NCI-H1092 treated with DMSO at 0.1 percent for 48 hours (cell line): ENCODE measurements at regions not wholly inside any gene's neighbourhood (a gene's known extent, or its start where the extent isn't known, plus 50 kb on each side); places are given as distances from the start of the nearest gene placed in this dataset.

Experiments
- DNase-seq: peaks from one replicate; lab custom pipeline; 2025; lab: John Stamatoyannopoulos, UW

DNA sequence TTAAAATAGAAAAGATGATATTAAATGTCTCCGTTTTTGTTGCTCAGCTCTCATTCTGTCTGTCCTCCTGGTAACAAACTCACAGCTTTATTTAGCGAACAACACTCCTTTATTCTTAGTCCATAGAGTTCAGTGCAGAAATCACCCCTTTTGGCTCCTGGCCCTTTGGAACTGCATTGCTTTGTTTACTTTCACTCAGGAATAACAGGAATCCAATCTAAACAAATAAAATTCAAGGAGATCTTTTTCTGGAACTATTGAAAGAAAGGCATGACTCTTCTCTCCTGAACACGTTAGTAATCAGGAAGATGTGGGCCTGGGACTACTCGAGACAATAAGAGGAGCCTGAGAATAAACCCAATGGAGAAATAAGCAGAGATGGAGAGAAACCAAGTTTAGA is 409.2 kb downstream of the DIPK2A start:
- no peak for DNase-seq

DNA sequence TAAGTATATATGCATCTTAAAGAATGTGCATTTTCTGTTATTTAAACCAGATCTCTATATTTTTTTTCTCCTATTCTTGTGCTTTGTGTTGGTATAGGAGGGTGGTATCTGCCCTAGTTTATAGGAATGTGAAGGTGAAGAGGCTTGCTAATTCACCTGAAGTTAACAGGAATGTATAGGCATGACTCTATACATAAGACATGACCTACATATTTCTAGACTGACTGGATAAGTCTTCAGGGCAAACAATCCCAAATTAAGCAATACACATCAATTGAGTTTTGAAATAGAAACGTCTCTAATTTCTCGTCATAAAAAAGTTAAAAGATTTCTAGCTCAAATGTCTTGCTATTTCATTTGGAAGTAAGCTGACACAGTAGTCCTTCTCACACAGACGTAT is 410.0 kb downstream of the DIPK2A start:
- no peak for DNase-seq

DNA sequence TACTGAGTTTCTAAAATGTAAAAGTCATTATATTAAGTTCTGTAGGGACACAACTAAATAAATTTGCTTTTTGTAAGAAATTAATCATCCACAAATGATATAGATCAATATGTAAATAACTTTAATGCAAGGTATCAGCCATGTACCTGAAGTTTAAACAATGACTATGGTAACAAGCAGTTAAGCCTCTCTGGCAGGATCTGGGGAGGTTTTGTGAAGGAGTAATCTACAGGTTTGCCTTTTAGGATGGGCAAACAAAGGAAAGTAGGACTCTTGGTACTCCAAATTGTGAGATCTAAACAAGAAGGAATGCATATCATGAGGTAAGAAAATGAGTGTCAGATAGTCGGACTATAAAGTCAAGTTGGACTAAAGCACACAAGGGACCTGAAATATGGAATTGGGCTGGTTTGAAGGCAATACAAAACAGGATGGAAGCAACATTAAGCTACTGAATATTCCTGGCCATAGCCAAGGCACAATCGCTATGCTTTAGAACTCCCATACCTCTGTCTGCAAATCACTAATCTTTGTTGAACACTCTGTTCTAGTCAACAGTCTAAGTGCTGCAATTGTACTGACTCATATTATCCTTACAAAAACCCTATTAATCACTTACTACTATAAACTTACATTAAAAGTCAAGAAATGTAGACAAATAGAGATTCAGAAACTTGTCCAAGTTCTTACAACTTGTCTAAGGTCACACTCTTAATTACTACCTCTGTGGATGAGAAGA is 412.8 kb downstream of the DIPK2A start:
- DNase-seq, result no peak

DNA sequence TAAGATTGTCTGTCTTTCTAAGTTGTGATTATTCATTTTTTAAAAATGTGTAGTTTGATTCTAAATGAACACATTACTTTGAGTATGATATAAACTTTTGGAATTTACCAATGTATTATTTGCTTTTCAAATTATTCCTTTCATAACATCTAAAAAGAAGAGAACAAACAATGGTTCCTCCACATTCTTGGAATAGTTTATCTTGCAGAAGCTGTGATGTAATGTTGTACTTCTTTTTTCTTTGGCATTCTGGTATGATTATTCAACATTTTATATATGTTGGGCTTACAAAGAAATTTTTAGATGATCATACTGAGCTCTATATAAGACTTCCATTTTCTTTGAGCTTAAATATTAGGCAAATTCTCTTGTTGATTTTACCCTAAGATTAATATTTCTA is 419.2 kb downstream of the DIPK2A start:
- DNase-seq, result no peak

DNA sequence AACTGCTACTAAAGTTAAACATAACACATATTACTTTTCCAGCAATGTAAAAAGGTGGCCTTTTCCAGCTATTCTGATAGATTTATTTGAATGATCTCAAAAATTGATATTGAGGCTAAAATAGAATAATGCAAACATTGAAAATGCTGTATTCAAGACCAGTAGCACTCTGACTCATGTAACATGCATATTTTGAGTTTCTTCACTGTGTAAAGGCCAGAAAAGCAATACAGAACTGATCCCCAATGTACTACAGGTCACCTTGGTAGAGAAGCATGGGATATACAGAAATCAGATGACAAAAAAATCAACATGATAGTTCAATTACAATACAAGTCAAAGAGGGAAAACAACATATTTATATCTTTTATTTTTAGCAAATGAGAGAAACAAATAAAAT is 419.6 kb downstream of the DIPK2A start:
- DNase-seq, result no peak

DNA sequence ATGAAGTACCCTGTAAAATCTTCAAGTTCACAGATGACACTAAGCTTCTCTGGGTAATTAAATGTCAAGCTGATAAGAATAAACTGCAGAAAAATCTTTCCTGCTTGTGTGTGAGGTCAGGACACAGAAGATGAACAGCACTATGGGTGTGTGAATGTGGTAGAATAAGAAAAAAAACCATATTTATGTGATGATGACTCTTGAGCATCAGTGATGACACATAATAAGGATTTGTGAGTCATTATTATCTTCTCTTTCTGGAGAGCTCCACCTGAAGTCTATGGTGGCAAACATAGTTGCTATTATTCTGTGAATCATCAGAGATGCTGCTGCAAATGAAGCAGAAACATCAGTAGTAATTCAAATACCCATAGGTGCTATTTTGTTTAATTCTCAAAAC is 422.4 kb downstream of the DIPK2A start:
- no peak for DNase-seq

DNA sequence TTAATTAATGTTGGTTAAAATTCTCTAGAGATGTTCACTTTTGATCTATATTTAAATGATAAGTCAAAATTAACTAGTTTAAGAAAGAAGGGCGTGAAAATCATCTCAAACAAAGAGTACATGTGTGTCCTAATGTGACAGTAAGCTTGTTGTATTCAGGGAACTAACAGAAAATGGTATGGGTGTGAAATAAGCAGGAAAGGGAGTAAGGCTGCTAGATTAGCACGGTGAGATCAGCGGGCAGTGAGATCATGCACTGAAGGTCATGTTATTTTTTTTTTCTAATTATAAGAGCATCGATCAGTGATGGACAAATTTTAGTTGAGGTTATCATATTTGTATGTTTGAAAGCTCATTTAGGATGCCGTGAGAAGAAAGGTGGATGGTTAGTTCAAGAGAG is 430.8 kb downstream of the DIPK2A start:
- DNase-seq, result no peak

DNA sequence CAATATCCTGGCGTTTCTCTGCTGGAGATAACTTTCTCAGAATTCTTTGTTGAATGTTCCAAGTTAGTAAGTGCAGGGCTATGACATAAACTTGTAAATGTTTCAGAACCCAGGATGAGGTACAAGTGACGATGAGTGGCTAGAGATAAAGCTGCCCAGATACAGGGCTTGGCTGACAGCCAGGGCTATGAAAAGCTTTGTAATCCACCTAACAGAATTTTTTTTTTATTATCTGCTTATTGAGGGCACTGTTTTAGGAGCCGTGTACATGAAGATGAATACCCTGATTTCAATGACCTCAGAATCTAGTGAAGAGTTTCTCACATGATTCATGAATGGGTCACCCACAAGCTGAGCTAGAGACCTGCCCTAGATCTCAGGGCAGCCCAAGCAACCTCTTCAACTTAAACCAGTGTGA is 431.4 kb downstream of the DIPK2A start:
- DNase-seq, result no peak

DNA sequence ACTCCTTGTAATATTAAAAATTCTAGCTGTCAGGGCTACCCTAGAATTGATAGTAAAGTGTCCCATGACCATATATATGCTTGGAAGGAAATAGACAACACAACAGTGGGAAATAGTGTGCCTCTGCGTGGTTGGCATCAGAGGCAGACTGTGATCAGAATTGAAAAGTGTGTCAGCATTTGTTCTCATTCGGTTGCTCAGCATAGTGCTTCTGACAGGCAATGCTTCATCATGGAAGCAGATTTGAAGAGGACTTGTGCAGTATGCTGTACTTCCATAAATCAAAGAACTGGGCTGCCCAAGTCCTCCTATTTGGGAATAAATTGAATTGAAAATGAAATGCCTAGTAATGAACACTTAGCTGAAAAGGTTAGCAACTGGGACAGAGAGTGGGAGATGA is 435.7 kb downstream of the DIPK2A start:
- DNase-seq, result no peak

DNA sequence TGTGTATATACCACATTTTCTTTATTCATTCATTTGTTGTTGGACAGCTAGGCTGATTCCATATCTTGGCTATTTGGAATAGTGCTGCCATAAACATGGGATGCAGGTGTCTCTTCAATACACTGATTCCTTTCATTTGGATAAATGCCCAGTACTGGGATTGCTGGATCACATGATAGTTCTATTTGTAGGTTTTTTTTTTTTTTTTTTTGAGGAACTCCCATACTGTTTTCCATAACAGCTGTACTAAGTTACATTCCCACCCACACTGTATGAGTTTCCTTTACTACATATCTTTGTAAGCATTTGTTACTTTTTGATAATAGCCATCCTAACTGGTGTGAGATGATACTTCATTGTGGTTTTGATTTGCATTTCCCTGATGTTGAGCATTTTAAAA is 437.7 kb downstream of the DIPK2A start:
- DNase-seq, result no peak

DNA sequence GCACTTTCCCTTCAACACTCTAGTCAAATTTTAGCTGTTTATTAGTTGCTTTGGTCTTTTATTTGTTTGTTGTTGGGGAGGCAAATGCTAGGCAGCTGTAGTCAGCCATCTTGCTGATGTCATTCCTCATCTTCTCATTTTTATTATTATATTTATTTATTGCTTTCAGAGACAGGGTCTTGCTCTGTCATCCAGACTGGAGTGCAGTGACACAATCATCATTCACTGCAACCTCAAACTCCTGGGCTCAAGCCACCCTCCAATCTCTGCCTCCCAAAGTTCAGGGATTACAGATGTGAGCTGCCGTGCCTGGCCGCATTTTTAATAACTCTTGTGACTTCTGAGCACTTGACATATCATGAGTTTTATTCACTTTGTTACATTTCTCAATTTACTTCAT is 441.4 kb downstream of the DIPK2A start:
- DNase-seq, result no peak

DNA sequence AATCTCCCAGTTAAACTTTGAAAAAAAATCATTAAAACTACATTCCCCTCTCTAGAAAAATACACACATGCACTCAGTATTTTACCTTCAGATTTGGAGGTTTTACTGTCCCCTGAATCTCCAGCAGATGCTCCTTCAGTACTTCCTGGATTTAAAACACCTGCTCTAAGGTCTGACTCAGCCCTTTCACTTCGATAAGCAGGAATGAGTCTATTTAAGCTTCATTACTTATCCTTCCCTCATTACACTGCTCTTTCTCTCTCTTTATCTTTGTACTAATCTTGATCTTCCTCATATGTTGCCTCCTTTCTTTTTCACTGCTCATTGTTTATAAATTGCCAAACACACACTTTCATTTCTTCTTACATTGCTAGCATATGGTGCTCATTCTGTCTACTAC is 443.9 kb downstream of the DIPK2A start:
- no peak for DNase-seq

DNA sequence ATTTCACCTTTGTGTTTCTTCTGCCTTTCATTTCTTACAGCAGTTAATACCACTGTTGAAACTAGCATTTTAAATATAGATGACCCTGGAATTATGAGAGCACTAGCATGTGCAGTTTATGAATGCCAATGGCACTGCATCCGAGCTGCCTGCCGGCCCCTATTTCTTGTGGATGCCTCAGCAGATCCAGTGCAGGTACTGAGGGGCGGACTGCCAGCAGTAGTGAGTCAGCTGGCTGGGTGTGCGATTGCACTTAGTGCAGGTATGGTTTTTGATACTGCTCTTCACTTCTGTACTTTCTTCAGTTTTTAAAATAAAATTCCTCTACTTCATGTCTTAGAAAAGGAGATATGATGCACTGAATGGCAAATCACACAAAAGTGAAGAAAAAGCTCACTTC is 453.0 kb downstream of the DIPK2A start:
- DNase-seq, result no peak

DNA sequence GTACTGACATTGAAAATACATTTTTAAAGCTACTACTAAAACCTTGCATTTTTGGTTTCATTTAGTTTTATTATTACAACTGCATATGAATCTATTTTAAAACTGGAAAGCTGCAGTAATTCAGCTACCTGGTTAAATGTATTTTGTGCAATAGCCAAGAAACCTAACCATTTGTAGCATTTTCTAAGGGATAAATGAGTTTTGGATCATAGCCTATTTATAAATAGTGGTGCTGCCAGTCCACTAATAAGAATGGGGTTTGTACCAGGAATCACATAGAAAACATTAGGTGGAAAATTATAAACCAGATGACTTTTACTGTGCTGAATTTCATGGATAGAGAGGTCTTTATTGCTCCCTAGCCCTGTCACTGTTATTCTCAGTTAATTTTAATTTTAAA is 454.7 kb downstream of the DIPK2A start:
- no peak for DNase-seq

DNA sequence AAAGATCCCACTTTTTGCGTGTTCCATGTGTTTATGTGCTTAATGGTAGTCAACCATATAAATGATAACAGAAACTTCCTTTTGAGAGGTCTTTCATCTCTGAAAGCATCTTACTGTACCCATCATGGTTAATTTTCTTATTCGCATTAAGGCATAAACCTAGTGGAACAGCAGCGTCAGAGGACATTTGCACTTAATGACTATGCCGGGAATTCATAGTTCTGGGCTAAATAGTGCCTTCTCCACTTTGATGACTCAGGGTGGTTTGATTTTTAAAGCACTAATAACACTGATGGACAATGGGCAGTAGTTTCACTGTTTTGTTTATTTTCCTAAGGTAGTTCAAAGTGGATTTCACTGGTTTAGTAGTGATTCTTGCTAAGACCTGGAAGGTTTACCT is 455.3 kb downstream of the DIPK2A start:
- DNase-seq, result no peak

DNA sequence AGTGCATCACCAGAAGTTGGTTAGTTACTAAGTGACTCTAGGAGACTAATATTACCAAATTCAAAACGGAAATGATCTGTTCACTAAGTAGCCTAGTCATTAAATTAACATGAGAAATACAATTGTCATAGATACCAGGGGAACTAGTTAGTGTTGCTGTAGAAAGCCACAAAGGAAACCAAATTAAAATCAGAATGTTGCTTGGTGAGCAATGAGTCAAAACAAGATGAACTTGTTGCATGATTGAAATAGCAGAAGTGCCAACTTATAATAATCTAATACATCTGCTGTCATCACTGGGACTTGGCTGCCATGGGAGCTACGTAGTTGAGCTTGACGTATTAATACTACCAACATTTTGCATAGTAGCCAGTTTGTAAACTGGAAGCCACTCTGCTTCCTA is 458.1 kb downstream of the DIPK2A start:
- no peak for DNase-seq

DNA sequence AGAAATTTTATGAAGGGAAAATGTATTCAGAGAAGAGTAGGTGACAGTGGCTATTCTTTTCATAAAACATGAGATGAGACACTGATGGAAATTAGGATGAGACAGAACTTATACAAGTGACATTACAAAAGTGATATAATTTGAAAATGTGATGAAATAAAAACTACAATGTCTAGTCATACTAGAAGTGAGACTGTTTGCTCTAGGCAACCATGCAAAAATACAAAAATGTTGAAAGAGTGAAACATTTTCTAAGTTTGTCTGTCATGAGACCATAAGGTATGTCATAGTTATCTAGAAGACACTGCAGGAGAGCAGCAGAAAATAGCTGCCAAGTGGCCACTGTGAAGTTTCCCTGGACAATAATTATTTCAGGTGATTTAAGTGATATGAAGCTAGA is 459.5 kb downstream of the DIPK2A start:
- no peak for DNase-seq

DNA sequence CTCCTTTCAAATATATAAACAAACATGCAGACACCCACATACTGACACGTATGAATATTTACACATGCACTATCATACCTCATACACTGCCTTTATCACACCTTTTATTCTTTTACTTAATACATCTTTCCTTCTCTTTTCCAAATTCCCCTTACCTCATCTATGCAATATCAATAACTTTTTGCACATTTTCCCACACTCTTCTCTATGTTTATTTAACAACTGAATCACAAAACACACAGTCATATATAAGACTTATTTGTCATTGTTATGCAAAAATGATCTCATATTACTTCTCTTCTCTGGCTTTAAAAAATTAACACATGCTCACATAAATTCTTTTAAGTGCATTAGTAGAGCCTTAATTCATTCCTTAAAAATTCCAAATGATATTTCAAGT is 461.4 kb downstream of the DIPK2A start:
- no peak for DNase-seq

DNA sequence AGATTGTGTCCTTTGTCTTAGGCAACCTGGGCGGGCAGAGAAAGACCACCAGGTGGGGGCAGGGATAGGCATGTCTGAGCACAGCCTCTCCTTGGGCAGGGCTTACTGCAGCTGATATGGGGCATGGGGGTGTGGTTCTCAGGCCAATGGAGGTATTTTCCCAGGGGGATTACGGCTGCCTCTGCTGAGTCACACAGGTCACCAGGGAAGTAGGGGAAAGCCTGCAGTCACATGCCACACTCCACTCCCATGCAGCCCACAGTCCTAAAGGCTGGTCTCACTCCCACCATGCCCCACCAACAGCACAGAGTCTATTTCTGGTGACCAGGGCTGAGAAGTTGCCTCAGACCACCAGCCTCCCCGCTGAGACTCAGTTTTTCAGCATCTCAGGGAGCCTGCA is 466.4 kb downstream of the DIPK2A start:
- no peak for DNase-seq

DNA sequence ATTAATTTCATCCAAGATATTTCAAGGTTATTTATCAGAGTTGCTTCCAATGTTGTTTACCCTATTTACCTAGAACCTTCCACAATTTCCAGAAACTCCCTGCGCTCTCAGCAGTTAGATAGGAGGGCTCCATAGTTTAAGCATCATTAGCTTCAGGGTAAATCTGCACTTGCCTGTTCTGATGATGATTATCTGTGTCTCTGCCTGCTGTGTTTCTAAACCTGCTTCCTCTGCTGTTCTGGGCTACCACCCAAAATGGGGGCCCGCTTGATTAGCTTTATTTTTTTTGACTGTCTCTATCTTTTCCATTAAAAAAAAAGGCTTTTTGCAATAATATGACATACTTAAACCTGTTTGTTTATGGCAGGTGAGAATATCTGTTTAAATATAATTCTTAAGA is 472.4 kb downstream of the DIPK2A start:
- DNase-seq, result no peak

DNA sequence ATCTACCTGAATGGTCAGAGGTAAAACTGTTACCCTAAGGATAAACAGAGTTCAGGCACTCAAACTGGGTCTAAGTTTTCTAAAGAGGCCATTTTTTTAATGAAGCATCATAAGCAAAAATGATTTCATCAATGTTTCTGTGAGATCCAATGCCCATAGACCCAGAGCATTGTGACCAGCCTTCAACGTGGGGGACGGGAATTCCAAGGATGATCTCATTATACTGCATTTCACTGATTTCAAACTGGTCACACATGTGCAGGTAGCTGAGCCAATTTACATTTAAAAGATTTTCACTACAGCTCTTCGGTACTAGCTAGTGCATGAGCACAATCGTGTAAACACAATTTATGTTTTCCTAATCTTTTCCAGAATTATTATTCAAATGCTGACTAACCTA is 472.9 kb downstream of the DIPK2A start:
- DNase-seq, result no peak

DNA sequence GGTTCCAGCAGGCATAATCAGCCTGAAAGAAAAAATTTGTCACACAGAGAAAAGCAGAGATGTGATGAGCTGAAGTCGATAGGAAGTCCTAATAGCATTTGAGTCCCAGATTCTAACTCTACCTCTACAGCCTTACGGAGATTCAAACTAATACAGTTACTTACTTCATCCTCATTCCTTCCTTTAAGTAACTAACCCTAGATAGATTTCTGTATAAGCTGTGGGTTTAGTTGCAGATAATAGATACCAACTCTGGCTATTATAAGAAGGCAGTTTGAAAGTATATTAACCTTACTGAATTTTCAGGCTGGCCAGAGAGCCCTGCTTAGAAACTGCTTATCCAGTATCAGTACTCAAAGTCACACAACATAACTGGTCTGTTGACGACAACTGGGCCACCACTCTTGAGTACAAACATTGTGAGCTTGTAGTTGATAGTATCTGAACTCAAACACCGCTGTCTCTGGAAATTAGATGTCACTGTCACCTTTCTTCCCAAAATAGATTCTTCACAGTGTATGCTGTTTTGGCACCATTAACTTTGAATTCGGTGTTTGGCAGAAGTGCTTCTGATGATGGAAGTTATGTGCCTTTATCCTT is 484.3 kb downstream of the DIPK2A start:
- no peak for DNase-seq

DNA sequence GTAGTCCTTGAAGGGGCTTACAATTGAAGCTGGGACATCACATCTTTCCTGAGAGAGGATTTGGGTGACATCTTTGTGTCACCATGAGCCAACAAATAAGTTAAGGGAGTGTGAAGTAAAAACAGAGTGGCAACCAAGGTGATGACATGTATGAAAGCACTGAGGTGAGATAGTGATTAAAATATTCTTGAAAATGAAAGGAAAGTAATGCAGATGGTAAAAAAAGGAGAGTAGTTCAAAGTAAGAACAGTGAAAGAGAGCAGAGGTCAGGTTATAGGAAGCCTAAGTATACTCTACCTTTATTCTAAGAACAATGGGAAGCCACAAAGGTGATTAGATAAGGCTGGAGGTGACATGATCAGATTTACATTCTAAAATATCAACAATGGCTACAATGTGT is 486.1 kb downstream of the DIPK2A start:
- DNase-seq, result no peak

DNA sequence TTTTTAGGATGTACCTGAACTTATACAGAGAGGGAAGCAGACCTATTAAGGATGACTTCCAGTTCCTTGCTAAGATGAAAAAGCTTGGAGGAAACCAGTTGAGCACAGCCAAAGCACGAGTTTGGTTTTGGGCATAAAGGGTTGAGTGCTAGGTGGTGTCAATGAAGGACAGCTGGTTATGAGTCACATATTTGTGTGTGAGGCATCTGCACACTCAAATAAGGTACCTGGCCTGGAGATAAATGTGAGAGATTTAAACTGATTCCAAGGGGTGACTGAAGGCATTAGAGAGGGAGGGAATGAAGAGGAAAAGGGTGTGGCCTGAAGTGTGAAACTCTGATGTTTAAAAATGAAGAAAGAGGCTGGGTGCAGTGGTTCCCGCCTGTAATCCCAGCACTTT is 486.7 kb downstream of the DIPK2A start:
- DNase-seq, result no peak
